Activated CD4-positive, alpha-beta T cell treated with anti-CD3 and anti-CD28 coated beads, Interleukin-2, amount 10 ng/mL, durations not matched to agents 24 days and 14 days (primary cell): ENCODE measurements at regions not wholly inside any gene's neighbourhood (a gene's known extent, or its start where the extent isn't known, plus 50 kb on each side); places are given as distances from the start of the nearest gene placed in this dataset.

Experiments used
- DNase-seq: peaks from one replicate; pipeline ENCODE4 v3.0.0; 2022
- H3K27ac Mint-ChIP-seq: one replicate; pipeline ENCODE4 v1.8.0; 2022; ENCODE audit warnings: mild to moderate bottlenecking, mixed read lengths
- H3K27me3 Mint-ChIP-seq: one replicate; pipeline ENCODE4 v1.8.0; 2022; ENCODE audit warnings: mixed read lengths
- H3K36me3 Mint-ChIP-seq: one replicate; pipeline ENCODE4 v1.8.0; 2022; ENCODE audit warnings: low read depth, mild to moderate bottlenecking, mixed read lengths
- H3K4me1 Mint-ChIP-seq: one replicate; pipeline ENCODE4 v1.8.0; 2021; ENCODE audit warnings: mixed read lengths
- H3K4me3 Mint-ChIP-seq: one replicate; pipeline ENCODE4 v1.8.0; 2022; ENCODE audit warnings: mild to moderate bottlenecking, moderate library complexity, mixed read lengths
- H3K9me3 Mint-ChIP-seq: one replicate; pipeline ENCODE4 v1.8.0; 2021; ENCODE audit warnings: mixed read lengths
- intact Hi-C: fragments of 100-400 bp; cut with micrococcal nuclease; formaldehyde crosslinking; loops from one replicate; pipeline ENCODE4 v1.15.1; 2023

GRCh38 chr9:80012557-80013330 is 441.0 kb downstream of the TLE4 start:
- H3K4me3 Mint-ChIP-seq, result no peak overlapping the region
- H3K9me3 Mint-ChIP-seq, result no peaks in the 10 kb centered on the region
- intact Hi-C loops, result no loop called here
- H3K4me1 Mint-ChIP-seq, result no peaks in the 10 kb centered on the region
- DNase-seq, result no peak
- H3K27ac Mint-ChIP-seq, result no peak overlapping the region
- H3K36me3 Mint-ChIP-seq, result no peaks in the 10 kb centered on the region
- no peaks in the 10 kb centered on the region for H3K27me3 Mint-ChIP-seq

GRCh38 chr9:80009204-80009603 is 437.4 kb downstream of the TLE4 start:
- no peak overlapping the region for H3K4me3 Mint-ChIP-seq
- H3K27ac Mint-ChIP-seq, result no peak overlapping the region
- intact Hi-C loops, result no loop called here

GRCh38 chr9:80004714-80005113 is 432.9 kb downstream of the TLE4 start:
- H3K36me3 Mint-ChIP-seq, result no peaks in the 10 kb centered on the region
- intact Hi-C loops, result no loop called here
- no peaks in the 10 kb centered on the region for H3K9me3 Mint-ChIP-seq
- no peak overlapping the region for H3K27ac Mint-ChIP-seq
- DNase-seq, result no peak
- no peak overlapping the region for H3K4me3 Mint-ChIP-seq
- no peaks in the 10 kb centered on the region for H3K27me3 Mint-ChIP-seq
- H3K4me1 Mint-ChIP-seq, result no peaks in the 10 kb centered on the region

More at GRCh38 chr9:80009204-80009603, 437.4 kb downstream of the TLE4 start:
- Mint-ChIP-seq H3K4me1 (no peaks in the 10 kb centered on the region), H3K9me3 (no peaks in the 10 kb centered on the region), H3K36me3 (no peaks in the 10 kb centered on the region), H3K27me3 (no peaks in the 10 kb centered on the region)
- DNase-seq, result no peak

GRCh38 chr9:79990536-79990935 is 418.8 kb downstream of the TLE4 start:
- Mint-ChIP-seq H3K9me3 (no peaks in the 10 kb centered on the region), H3K27me3 (no peaks in the 10 kb centered on the region), H3K4me1 (no peaks in the 10 kb centered on the region), H3K27ac (no peak overlapping the region), H3K4me3 (no peak overlapping the region), H3K36me3 (no peaks in the 10 kb centered on the region)
- intact Hi-C loops, result no loop called here
- DNase-seq, result no peak

- intact Hi-C loops, result no loop called here
- no peaks in the 10 kb centered on the region for H3K4me1 Mint-ChIP-seq
- no peak overlapping the region for H3K4me3 Mint-ChIP-seq
- no peaks in the 10 kb centered on the region for H3K9me3 Mint-ChIP-seq
- no peak overlapping the region for H3K27ac Mint-ChIP-seq
- no peak for DNase-seq
- no peaks in the 10 kb centered on the region for H3K36me3 Mint-ChIP-seq
- H3K27me3 Mint-ChIP-seq, result no peaks in the 10 kb centered on the region
Measured at GRCh38 chr9:79989079-79989478, 417.3 kb downstream of the TLE4 start.

- DNase-seq, result no peak
- no peaks in the 10 kb centered on the region for H3K9me3 Mint-ChIP-seq
- no peaks in the 10 kb centered on the region for H3K4me1 Mint-ChIP-seq
- intact Hi-C loops, result no loop called here
- no peak overlapping the region for H3K4me3 Mint-ChIP-seq
- H3K36me3 Mint-ChIP-seq, result no peaks in the 10 kb centered on the region
- H3K27me3 Mint-ChIP-seq, result no peaks in the 10 kb centered on the region
- no peak overlapping the region for H3K27ac Mint-ChIP-seq
Measured at GRCh38 chr9:79988126-79988525, 416.4 kb downstream of the TLE4 start.

- intact Hi-C loops, result no loop called here
- Mint-ChIP-seq H3K4me3 (no peak overlapping the region), H3K4me1 (no peaks in the 10 kb centered on the region), H3K27me3 (no peaks in the 10 kb centered on the region), H3K27ac (no peak overlapping the region), H3K9me3 (no peaks in the 10 kb centered on the region), H3K36me3 (no peaks in the 10 kb centered on the region)
- DNase-seq, result no peak
Measured at GRCh38 chr9:79986437-79986836, 414.7 kb downstream of the TLE4 start.

GRCh38 chr9:79985772-79986171 is 414.0 kb downstream of the TLE4 start:
- Mint-ChIP-seq H3K27me3 (no peaks in the 10 kb centered on the region), H3K4me3 (no peak overlapping the region), H3K9me3 (no peaks in the 10 kb centered on the region), H3K27ac (no peak overlapping the region), H3K4me1 (no peaks in the 10 kb centered on the region), H3K36me3 (no peaks in the 10 kb centered on the region)
- no peak for DNase-seq
- intact Hi-C loops, result no loop called here

- Mint-ChIP-seq H3K4me3 (no peak overlapping the region), H3K36me3 (no peaks in the 10 kb centered on the region), H3K4me1 (no peaks in the 10 kb centered on the region), H3K27me3 (peaks cover 2% of the 10 kb centered on the region), H3K9me3 (no peaks in the 10 kb centered on the region), H3K27ac (no peak overlapping the region)
- DNase-seq, result no peak
- intact Hi-C loops, result no loop called here
Measured at GRCh38 chr9:79985264-79985663, 413.5 kb downstream of the TLE4 start.

- Mint-ChIP-seq H3K9me3 (no peaks in the 10 kb centered on the region), H3K27me3 (peaks cover 2% of the 10 kb centered on the region), H3K27ac (no peak overlapping the region), H3K36me3 (no peaks in the 10 kb centered on the region), H3K4me1 (no peaks in the 10 kb centered on the region), H3K4me3 (no peak overlapping the region)
- no peak for DNase-seq
- intact Hi-C loops, result no loop called here
Measured at GRCh38 chr9:79984429-79985067, 412.8 kb downstream of the TLE4 start.

GRCh38 chr9:79980432-79980831 is 408.7 kb downstream of the TLE4 start:
- intact Hi-C loops, result no loop called here
- DNase-seq, result no peak
- Mint-ChIP-seq H3K27me3 (peaks cover 2% of the 10 kb centered on the region), H3K4me3 (no peak overlapping the region), H3K36me3 (no peaks in the 10 kb centered on the region), H3K27ac (no peak overlapping the region), H3K9me3 (no peaks in the 10 kb centered on the region), H3K4me1 (no peaks in the 10 kb centered on the region)

- Mint-ChIP-seq H3K4me1 (no peaks in the 10 kb centered on the region), H3K27me3 (peaks cover 2% of the 10 kb centered on the region), H3K27ac (no peak overlapping the region), H3K36me3 (no peaks in the 10 kb centered on the region), H3K9me3 (no peaks in the 10 kb centered on the region), H3K4me3 (no peak overlapping the region)
- no peak for DNase-seq
- intact Hi-C loops, result no loop called here
Measured at GRCh38 chr9:79977510-79978197, 405.9 kb downstream of the TLE4 start.

- H3K4me3 Mint-ChIP-seq, result no peak overlapping the region
- DNase-seq, result no peak
- no peaks in the 10 kb centered on the region for H3K36me3 Mint-ChIP-seq
- no peak overlapping the region for H3K27ac Mint-ChIP-seq
- no peaks in the 10 kb centered on the region for H3K4me1 Mint-ChIP-seq
- intact Hi-C loops, result no loop called here
- peaks cover 2% of the 10 kb centered on the region for H3K27me3 Mint-ChIP-seq
- H3K9me3 Mint-ChIP-seq, result no peaks in the 10 kb centered on the region
Measured at GRCh38 chr9:79977074-79977435, 405.3 kb downstream of the TLE4 start.

GRCh38 chr9:79976257-79977073 is 404.7 kb downstream of the TLE4 start:
- H3K36me3 Mint-ChIP-seq, result no peaks in the 10 kb centered on the region
- peaks cover 2% of the 10 kb centered on the region for H3K27me3 Mint-ChIP-seq
- no peak overlapping the region for H3K4me3 Mint-ChIP-seq
- intact Hi-C loops, result no loop called here
- H3K9me3 Mint-ChIP-seq, result no peaks in the 10 kb centered on the region
- no peak for DNase-seq
- H3K27ac Mint-ChIP-seq, result no peak overlapping the region
- no peaks in the 10 kb centered on the region for H3K4me1 Mint-ChIP-seq
